ENCODE measurements at regions not wholly inside any gene's neighbourhood (a gene's known extent, or its start where the extent isn't known, plus 50 kb on each side); places are given as distances from the start of the nearest gene placed in this dataset.
"Not testable (repeated sequence)": the region's sequence is repeated elsewhere in the genome, so short reads cannot be mapped to it uniquely, and the experiment has no call there.

- no peaks in the 10 kb centered on the region for H4K20me1 ChIP-seq (ENCODE audit: insufficient read depth, low read length)
- H3K4me3 ChIP-seq (ENCODE audit: low read length) = no peak overlapping the region
- H3K27me3 ChIP-seq (ENCODE audit: low read depth, low read length) = no peaks in the 10 kb centered on the region
- H3K79me2 ChIP-seq (ENCODE audit: low read length) = no peaks in the 10 kb centered on the region
- H3K36me3 ChIP-seq (replicated peaks; ENCODE audit: low read depth, low read length) = peaks cover 2% of the 10 kb centered on the region
- peak overlapping the region; percentile 42 for H3K4me2 ChIP-seq (ENCODE audit: low read length)
- H2AFZ ChIP-seq (ENCODE audit: low read depth, low read length) = no peak overlapping the region
- TF ChIP-seq CTCF (IDR thresholded peaks at IDR 0.05; ENCODE audit: low read depth, low read length) = no peak
- no peak for TF ChIP-seq EZH2phosphoT487 (IDR thresholded peaks at IDR 0.05; ENCODE audit: low read depth)
- H3K9me3 ChIP-seq (ENCODE audit: insufficient read depth, low read length) = no peaks in the 10 kb centered on the region
- no peak overlapping the region for H3K9ac ChIP-seq (ENCODE audit: low read length)
- peak overlapping the region; percentile 69 for H3K27ac ChIP-seq (ENCODE audit: low read length)
- H3K4me1 ChIP-seq (ENCODE audit: low read length) = peaks cover 61% of the 10 kb centered on the region
Measured at GRCh38 chr3:102037791-102038190, 188.5 kb downstream of the NFKBIZ start.

- H3K79me2 ChIP-seq (ENCODE audit: low read length) = no peaks in the 10 kb centered on the region
- H3K4me2 ChIP-seq (ENCODE audit: low read length) = peak overlapping the region; percentile 42
- H3K4me3 ChIP-seq (ENCODE audit: low read length) = no peak overlapping the region
- peaks cover 2% of the 10 kb centered on the region for H3K36me3 ChIP-seq (replicated peaks; ENCODE audit: low read depth, low read length)
- H3K27ac ChIP-seq (ENCODE audit: low read length) = peak overlapping the region; percentile 69
- H3K4me1 ChIP-seq (ENCODE audit: low read length) = peaks cover 58% of the 10 kb centered on the region
- peak overlapping the region; percentile 2; the same call in 1 of the 2 replicates for H3K9ac ChIP-seq (ENCODE audit: low read length)
- H4K20me1 ChIP-seq (ENCODE audit: insufficient read depth, low read length) = no peaks in the 10 kb centered on the region
- H2AFZ ChIP-seq (ENCODE audit: low read depth, low read length) = peak overlapping the region; percentile 35; the same call in 1 of the 2 replicates
- H3K9me3 ChIP-seq (ENCODE audit: insufficient read depth, low read length) = no peaks in the 10 kb centered on the region
- TF ChIP-seq CTCF (IDR thresholded peaks at IDR 0.05; ENCODE audit: low read depth, low read length) (no peak), EZH2phosphoT487 (IDR thresholded peaks at IDR 0.05; ENCODE audit: low read depth) (no peak)
- H3K27me3 ChIP-seq (ENCODE audit: low read depth, low read length) = no peaks in the 10 kb centered on the region
Measured at GRCh38 chr3:102038477-102039142, 189.3 kb downstream of the NFKBIZ start.

- H3K27me3 ChIP-seq (ENCODE audit: low read depth, low read length); H3K4me3 ChIP-seq (ENCODE audit: low read length); H3K9me3 ChIP-seq (ENCODE audit: insufficient read depth, low read length); H4K20me1 ChIP-seq (ENCODE audit: insufficient read depth, low read length); H3K4me2 ChIP-seq (ENCODE audit: low read length); H3K79me2 ChIP-seq (ENCODE audit: low read length); H3K27ac ChIP-seq (ENCODE audit: low read length); H2AFZ ChIP-seq (ENCODE audit: low read depth, low read length); H3K9ac ChIP-seq (ENCODE audit: low read length); H3K36me3 ChIP-seq (replicated peaks; ENCODE audit: low read depth, low read length): not testable (repeated sequence)
- peaks cover 43% of the 10 kb centered on the region for H3K4me1 ChIP-seq (ENCODE audit: low read length)
Measured at GRCh38 chr3:102040144-102040543, 190.8 kb downstream of the NFKBIZ start.

- TF ChIP-seq CTCF (IDR thresholded peaks at IDR 0.05; ENCODE audit: low read depth, low read length) (no peak), EZH2phosphoT487 (IDR thresholded peaks at IDR 0.05; ENCODE audit: low read depth) (no peak)
- Histone ChIP-seq H3K4me2 (ENCODE audit: low read length) (peak overlapping the region; percentile 5; the same call in 1 of the 2 replicates), H4K20me1 (ENCODE audit: insufficient read depth, low read length) (no peaks in the 10 kb centered on the region), H3K27me3 (ENCODE audit: low read depth, low read length) (no peaks in the 10 kb centered on the region), H3K36me3 (replicated peaks; ENCODE audit: low read depth, low read length) (no peaks in the 10 kb centered on the region), H2AFZ (ENCODE audit: low read depth, low read length) (peak overlapping the region; percentile 3; the same call in 1 of the 2 replicates), H3K79me2 (ENCODE audit: low read length) (no peaks in the 10 kb centered on the region), H3K4me3 (ENCODE audit: low read length) (no peak overlapping the region), H3K27ac (ENCODE audit: low read length) (no peak overlapping the region), H3K9me3 (ENCODE audit: insufficient read depth, low read length) (peaks cover 12% of the 10 kb centered on the region; the same call in 1 of the 2 replicates), H3K9ac (ENCODE audit: low read length) (no peak overlapping the region), H3K4me1 (ENCODE audit: low read length) (peaks cover 24% of the 10 kb centered on the region)
Measured at GRCh38 chr3:102053375-102053989, 204.2 kb downstream of the NFKBIZ start.
